ENCODE measurements at regions not wholly inside any gene's neighbourhood (a gene's known extent, or its start where the extent isn't known, plus 50 kb on each side); places are given as distances from the start of the nearest gene placed in this dataset.

DNA sequence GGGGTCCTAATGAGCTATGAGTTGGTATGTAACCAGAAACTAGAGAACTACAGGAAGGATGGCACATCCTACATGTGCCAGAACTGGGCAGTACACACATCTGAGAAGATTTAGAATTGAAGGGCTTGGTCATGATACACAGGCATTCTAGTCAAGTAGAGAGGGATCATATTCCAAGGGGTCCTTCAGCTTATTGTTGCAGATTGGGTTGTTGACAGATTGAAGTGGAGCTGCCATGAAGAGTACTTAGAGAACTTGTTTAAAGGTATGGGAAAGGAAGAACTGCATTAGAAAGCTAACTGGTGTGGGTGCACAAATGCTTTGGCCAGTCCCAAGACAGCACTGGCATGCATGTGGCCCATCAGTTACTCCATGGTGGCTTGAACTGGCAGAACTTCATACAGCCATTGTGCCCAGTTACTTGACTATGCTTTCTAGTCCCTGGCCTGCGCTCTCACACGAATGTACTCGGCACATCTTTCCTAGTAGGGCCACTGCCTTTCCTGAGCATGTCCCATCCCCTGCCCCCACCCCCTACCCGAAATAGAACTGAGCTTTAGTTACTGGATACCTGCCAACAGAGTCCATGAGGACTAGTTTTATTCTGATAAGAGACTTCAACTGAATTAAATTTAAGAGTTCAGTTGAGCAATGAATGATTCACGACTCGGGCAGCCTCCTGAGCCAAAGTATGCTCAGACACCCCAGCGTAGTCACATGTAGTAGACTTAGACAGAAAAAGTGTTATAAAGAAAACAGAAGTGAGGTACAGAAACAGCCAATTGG lies 64.0 kb downstream of the CCNG2 start:
- H3K27me3 ChIP-seq (ENCODE audit: insufficient read depth, low read length): peaks cover 59% of the 10 kb centered on the region

DNA sequence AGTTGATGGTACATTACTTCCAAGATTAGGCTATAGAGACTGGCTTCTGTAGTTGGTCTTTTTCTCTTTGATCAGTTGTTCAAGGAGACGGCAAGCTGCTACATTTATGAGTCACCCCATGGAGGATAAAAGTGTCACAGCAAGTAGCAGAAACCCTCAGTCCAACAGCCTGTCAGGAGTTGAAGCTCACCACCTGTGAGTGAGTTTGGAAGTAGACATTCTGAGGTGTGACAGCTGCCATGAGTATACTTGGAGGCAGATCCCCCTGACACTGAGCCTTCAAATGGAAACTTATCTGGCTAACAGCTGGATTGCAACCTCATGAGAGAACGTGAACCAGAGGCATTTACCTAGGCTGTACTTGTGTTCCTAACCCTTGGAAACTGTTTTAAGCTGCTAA lies 68.0 kb downstream of the CCNG2 start:
- H3K79me2 ChIP-seq (ENCODE audit: control insufficient read depth, insufficient read depth, low read length, unreplicated experiment): no peaks in the 10 kb centered on the region
- H2AFZ ChIP-seq (ENCODE audit: low read length, unreplicated experiment): no peak overlapping the region
- no peak overlapping the region for H3K27ac ChIP-seq (ENCODE audit: low read depth, low read length)
- peaks cover 8% of the 10 kb centered on the region for H3K4me1 ChIP-seq (ENCODE audit: control insufficient read depth, insufficient read depth, low read length, unreplicated experiment)
- no peak overlapping the region for H3K4me3 ChIP-seq (ENCODE audit: low read depth, low read length)
- peaks cover 60% of the 10 kb centered on the region for H3K27me3 ChIP-seq (ENCODE audit: insufficient read depth, low read length)
- no peaks in the 10 kb centered on the region for H3K36me3 ChIP-seq (ENCODE audit: insufficient read depth, low read length)

More for the DNA sequence above, 64.0 kb downstream of the CCNG2 start:
- H3K36me3 ChIP-seq (ENCODE audit: insufficient read depth, low read length): no peaks in the 10 kb centered on the region
- peaks cover 8% of the 10 kb centered on the region for H3K4me1 ChIP-seq (ENCODE audit: control insufficient read depth, insufficient read depth, low read length, unreplicated experiment)
- no peak overlapping the region for H2AFZ ChIP-seq (ENCODE audit: low read length, unreplicated experiment)
- no peaks in the 10 kb centered on the region for H3K79me2 ChIP-seq (ENCODE audit: control insufficient read depth, insufficient read depth, low read length, unreplicated experiment)
- no peak overlapping the region for H3K4me3 ChIP-seq (ENCODE audit: low read depth, low read length)
- no peak overlapping the region for H3K27ac ChIP-seq (ENCODE audit: low read depth, low read length)

DNA sequence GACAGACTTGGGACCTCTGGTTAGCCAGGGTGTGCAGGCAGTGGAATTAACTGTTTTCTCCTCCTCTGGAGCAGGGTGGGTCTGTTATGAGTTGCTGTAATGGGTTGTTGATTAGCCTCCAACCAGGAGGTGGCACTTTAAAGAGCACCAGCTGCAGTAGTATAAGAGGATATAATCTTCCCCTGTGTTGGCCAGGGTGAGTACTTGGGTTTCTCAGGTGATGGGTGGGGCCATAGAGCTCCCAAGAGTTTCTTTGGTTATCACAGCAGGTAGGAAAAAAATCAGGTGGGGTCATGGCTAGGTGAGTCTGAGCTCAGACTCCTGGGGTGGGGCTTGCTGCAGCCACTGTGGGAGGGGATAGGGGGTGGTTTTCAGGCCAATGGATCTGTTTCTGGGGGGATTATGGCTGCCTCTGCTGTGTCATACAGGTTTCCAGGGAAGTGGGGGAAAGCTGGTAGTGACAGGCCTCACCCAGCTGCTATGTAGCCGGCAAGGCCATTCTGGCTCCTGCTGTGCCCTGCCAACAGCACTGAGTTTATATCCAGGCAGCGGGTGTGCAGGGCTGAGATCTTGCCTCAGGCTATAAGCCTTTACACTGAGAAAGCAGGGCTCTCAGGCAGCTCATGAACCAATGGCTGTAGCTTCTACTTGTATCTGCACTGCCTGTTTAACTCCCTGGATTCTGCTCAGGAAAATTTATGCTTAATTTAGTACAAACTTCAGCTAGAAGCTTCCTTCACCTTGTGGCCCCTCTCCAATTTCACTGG lies 70.1 kb downstream of the CCNG2 start:
- Histone ChIP-seq H3K27ac (ENCODE audit: low read depth, low read length) (no peak overlapping the region), H3K36me3 (ENCODE audit: insufficient read depth, low read length) (no peaks in the 10 kb centered on the region), H3K27me3 (ENCODE audit: insufficient read depth, low read length) (peaks cover 63% of the 10 kb centered on the region), H2AFZ (ENCODE audit: low read length, unreplicated experiment) (no peak overlapping the region), H3K4me1 (ENCODE audit: control insufficient read depth, insufficient read depth, low read length, unreplicated experiment) (no peaks in the 10 kb centered on the region), H3K79me2 (ENCODE audit: control insufficient read depth, insufficient read depth, low read length, unreplicated experiment) (no peaks in the 10 kb centered on the region), H3K4me3 (ENCODE audit: low read depth, low read length) (no peak overlapping the region)

- Histone ChIP-seq H3K4me1 (ENCODE audit: control insufficient read depth, insufficient read depth, low read length, unreplicated experiment) (no peaks in the 10 kb centered on the region), H3K27ac (ENCODE audit: low read depth, low read length) (no peak overlapping the region), H3K36me3 (ENCODE audit: insufficient read depth, low read length) (no peaks in the 10 kb centered on the region), H3K27me3 (ENCODE audit: insufficient read depth, low read length) (peaks cover 54% of the 10 kb centered on the region), H2AFZ (ENCODE audit: low read length, unreplicated experiment) (no peak overlapping the region), H3K4me3 (ENCODE audit: low read depth, low read length) (no peak overlapping the region), H3K79me2 (ENCODE audit: control insufficient read depth, insufficient read depth, low read length, unreplicated experiment) (no peaks in the 10 kb centered on the region)
Observed at GRCh38 chr4:77229433-77229832, 72.4 kb downstream of the CCNG2 start.

DNA sequence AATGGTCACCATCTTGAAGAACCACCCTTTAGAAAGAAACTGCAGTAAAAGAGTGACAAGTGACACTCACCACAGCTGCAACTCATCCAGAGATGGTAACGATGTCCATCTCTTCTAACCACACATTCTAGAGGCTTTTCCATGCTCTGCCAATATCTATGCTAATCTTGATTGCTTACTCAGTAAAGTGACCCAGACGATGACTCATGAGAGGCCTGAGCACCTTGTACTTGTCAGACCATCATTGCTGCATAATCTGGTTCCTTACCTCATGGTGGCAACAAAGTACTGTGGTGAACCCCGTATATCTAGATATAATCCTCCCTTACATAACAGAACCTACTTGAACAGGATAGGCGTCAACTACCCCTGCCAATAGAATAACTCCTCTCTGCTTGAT lies 75.6 kb downstream of the CCNG2 start:
- H3K36me3 ChIP-seq (ENCODE audit: insufficient read depth, low read length): no peaks in the 10 kb centered on the region
- peaks cover 55% of the 10 kb centered on the region for H3K27me3 ChIP-seq (ENCODE audit: insufficient read depth, low read length)
- no peaks in the 10 kb centered on the region for H3K4me1 ChIP-seq (ENCODE audit: control insufficient read depth, insufficient read depth, low read length, unreplicated experiment)
- H2AFZ ChIP-seq (ENCODE audit: low read length, unreplicated experiment): no peak overlapping the region
- no peak overlapping the region for H3K4me3 ChIP-seq (ENCODE audit: low read depth, low read length)
- no peaks in the 10 kb centered on the region for H3K79me2 ChIP-seq (ENCODE audit: control insufficient read depth, insufficient read depth, low read length, unreplicated experiment)
- no peak overlapping the region for H3K27ac ChIP-seq (ENCODE audit: low read depth, low read length)

DNA sequence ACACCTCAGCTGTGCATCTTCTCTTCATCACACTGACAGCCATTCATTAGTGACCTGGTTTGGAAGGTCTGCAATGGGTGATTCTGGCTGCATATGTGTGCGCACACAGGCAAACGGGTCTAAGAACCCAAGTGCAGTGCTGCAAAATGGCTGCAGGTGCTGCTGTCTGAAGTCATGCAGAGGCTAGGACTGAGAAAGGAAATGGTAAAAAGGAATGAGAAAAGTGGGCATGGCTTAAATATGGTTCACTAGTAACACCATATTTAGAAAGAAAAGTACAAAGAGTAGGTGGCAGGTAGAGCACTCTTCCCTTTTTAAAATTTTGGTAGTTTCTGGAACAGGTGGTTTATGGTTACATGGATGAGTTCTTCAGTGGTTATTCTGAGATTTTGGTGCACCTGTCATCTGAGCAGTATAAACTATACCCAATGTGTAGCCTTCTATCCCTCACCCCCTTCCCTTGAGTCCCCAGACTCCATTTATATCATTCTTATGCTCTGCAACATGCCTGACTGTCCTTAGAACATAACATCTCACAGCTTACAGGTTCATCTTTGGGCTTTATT lies 78.4 kb downstream of the CCNG2 start:
- Histone ChIP-seq H2AFZ (ENCODE audit: low read length, unreplicated experiment) (no peak overlapping the region), H3K27me3 (ENCODE audit: insufficient read depth, low read length) (peaks cover 67% of the 10 kb centered on the region), H3K4me3 (ENCODE audit: low read depth, low read length) (no peak overlapping the region), H3K4me1 (ENCODE audit: control insufficient read depth, insufficient read depth, low read length, unreplicated experiment) (no peaks in the 10 kb centered on the region), H3K36me3 (ENCODE audit: insufficient read depth, low read length) (no peaks in the 10 kb centered on the region), H3K79me2 (ENCODE audit: control insufficient read depth, insufficient read depth, low read length, unreplicated experiment) (no peaks in the 10 kb centered on the region), H3K27ac (ENCODE audit: low read depth, low read length) (no peak overlapping the region)

DNA sequence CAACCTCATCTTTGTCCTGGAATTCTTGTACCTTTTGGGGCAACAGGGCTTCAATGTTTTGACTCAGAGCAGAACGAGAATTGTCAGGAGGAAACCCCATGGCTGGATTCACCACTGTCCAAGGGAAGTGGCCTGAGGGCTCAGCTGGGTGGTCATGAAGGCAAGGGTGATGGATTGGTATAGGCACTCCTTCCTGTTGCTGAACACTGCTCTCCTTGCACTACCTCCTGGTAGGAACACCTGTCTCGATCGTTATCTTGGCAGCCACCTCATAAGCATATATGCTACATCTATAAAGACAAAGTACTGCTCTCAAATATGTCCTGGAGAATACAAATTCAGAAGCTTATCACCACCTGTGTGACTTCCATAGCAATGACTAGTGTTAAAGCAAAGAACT lies 79.8 kb downstream of the CCNG2 start:
- no peaks in the 10 kb centered on the region for H3K36me3 ChIP-seq (ENCODE audit: insufficient read depth, low read length)
- no peak overlapping the region for H3K4me3 ChIP-seq (ENCODE audit: low read depth, low read length)
- H3K4me1 ChIP-seq (ENCODE audit: control insufficient read depth, insufficient read depth, low read length, unreplicated experiment): no peaks in the 10 kb centered on the region
- peaks cover 78% of the 10 kb centered on the region for H3K27me3 ChIP-seq (ENCODE audit: insufficient read depth, low read length)
- H3K27ac ChIP-seq (ENCODE audit: low read depth, low read length): no peak overlapping the region
- no peak overlapping the region for H2AFZ ChIP-seq (ENCODE audit: low read length, unreplicated experiment)
- no peaks in the 10 kb centered on the region for H3K79me2 ChIP-seq (ENCODE audit: control insufficient read depth, insufficient read depth, low read length, unreplicated experiment)

DNA sequence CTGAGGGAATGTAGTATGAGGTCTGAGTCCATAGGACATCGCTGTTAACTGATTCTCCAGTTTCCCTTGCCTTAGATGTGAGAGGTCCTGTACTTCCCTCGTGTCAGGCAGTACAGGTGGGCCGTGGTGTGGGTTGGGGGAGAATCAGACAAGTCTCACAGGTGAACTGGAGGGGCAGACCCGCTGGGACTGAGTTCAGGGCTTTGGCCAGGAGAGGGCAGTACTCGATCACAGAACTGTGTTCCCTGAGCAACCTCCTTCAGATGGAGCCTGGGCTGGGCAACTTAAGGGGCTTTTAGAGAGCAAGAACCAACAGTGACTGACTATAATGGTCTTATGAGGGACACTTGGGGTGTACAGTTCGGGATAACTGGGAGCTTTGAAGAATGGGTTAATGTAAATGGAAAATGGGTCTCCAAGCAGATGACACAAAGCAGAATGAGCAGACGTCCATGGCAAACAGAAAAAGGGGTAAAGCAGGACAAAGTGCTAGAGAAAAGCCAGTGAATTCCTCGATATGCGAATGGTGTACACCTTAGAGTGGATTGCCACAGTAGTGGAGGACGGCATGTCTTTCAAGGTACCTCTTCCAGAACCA lies 83.6 kb downstream of the CCNG2 start:
- no peaks in the 10 kb centered on the region for H3K36me3 ChIP-seq (ENCODE audit: insufficient read depth, low read length)

GRCh38 chr4:77248805-77249204 lies 91.8 kb downstream of the CCNG2 start:
- H3K4me1 ChIP-seq (ENCODE audit: control insufficient read depth, insufficient read depth, low read length, unreplicated experiment): no peaks in the 10 kb centered on the region
- no peaks in the 10 kb centered on the region for H3K79me2 ChIP-seq (ENCODE audit: control insufficient read depth, insufficient read depth, low read length, unreplicated experiment)
- no peak overlapping the region for H3K27ac ChIP-seq (ENCODE audit: low read depth, low read length)
- H2AFZ ChIP-seq (ENCODE audit: low read length, unreplicated experiment): no peak overlapping the region
- no peaks in the 10 kb centered on the region for H3K36me3 ChIP-seq (ENCODE audit: insufficient read depth, low read length)
- no peak overlapping the region for H3K4me3 ChIP-seq (ENCODE audit: low read depth, low read length)
- peaks cover 72% of the 10 kb centered on the region for H3K27me3 ChIP-seq (ENCODE audit: insufficient read depth, low read length)

More for the DNA sequence above, 83.6 kb downstream of the CCNG2 start:
- Histone ChIP-seq H3K27me3 (ENCODE audit: insufficient read depth, low read length) (peaks cover 94% of the 10 kb centered on the region), H3K4me3 (ENCODE audit: low read depth, low read length) (no peak overlapping the region), H3K4me1 (ENCODE audit: control insufficient read depth, insufficient read depth, low read length, unreplicated experiment) (no peaks in the 10 kb centered on the region), H2AFZ (ENCODE audit: low read length, unreplicated experiment) (no peak overlapping the region), H3K27ac (ENCODE audit: low read depth, low read length) (no peak overlapping the region), H3K79me2 (ENCODE audit: control insufficient read depth, insufficient read depth, low read length, unreplicated experiment) (no peaks in the 10 kb centered on the region)

DNA sequence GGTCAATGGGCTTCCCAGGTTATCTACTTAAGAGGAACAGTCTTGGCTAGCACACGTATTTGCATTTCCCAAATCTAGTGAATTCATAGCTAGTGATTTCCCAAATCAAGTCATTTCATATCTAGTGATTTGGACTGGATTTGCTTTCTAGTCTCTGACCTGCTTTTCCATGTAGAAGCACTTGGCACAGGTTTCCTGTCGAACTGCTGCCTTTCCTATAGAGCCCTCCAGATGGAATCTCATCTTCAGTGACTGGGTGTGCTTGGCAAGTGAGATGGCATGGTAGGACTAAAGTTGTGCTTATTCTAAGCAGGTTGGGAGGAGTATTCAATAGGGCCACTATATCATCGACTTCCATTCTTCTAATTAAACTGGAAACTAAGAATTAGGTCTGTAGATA lies 94.7 kb downstream of the CCNG2 start:
- no peaks in the 10 kb centered on the region for H3K36me3 ChIP-seq (ENCODE audit: insufficient read depth, low read length)
- no peak overlapping the region for H2AFZ ChIP-seq (ENCODE audit: low read length, unreplicated experiment)
- H3K27me3 ChIP-seq (ENCODE audit: insufficient read depth, low read length): peaks cover 44% of the 10 kb centered on the region
- H3K27ac ChIP-seq (ENCODE audit: low read depth, low read length): no peak overlapping the region
- no peak overlapping the region for H3K4me3 ChIP-seq (ENCODE audit: low read depth, low read length)
- no peaks in the 10 kb centered on the region for H3K79me2 ChIP-seq (ENCODE audit: control insufficient read depth, insufficient read depth, low read length, unreplicated experiment)
- H3K4me1 ChIP-seq (ENCODE audit: control insufficient read depth, insufficient read depth, low read length, unreplicated experiment): no peaks in the 10 kb centered on the region
